ENCODE measurements at regions not wholly inside any gene's neighbourhood (a gene's known extent, or its start where the extent isn't known, plus 50 kb on each side); places are given as distances from the start of the nearest gene placed in this dataset.

DNA sequence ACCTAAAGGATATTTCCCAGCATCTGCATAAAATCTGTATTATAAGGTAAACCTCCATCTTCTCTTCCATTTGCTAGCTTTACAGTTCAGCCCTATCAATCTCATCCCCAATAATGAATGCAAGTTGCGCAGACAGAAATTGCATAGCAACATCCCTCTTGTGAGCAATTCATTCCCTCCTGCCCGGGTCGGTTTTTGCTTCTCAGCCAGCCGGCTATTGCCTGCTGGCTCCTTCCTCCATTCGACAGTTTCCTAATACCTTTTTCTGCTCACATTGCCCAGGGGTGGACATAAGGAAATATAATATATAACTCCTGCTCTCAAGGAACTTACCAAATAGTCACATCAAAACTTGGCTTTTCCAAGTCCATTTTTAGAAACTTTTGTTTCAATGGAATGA is 125.2 kb downstream of the FGF9 start:
- TF ChIP-seq TAF1 (IDR thresholded peaks at IDR 0.05; ENCODE audit: borderline replicate concordance, insufficient read depth, low read length), result no peak
- no peak for TF ChIP-seq POLR2AphosphoS5 (IDR thresholded peaks at IDR 0.05; ENCODE audit: low read depth, low read length)
- TF ChIP-seq, protein P1, sequence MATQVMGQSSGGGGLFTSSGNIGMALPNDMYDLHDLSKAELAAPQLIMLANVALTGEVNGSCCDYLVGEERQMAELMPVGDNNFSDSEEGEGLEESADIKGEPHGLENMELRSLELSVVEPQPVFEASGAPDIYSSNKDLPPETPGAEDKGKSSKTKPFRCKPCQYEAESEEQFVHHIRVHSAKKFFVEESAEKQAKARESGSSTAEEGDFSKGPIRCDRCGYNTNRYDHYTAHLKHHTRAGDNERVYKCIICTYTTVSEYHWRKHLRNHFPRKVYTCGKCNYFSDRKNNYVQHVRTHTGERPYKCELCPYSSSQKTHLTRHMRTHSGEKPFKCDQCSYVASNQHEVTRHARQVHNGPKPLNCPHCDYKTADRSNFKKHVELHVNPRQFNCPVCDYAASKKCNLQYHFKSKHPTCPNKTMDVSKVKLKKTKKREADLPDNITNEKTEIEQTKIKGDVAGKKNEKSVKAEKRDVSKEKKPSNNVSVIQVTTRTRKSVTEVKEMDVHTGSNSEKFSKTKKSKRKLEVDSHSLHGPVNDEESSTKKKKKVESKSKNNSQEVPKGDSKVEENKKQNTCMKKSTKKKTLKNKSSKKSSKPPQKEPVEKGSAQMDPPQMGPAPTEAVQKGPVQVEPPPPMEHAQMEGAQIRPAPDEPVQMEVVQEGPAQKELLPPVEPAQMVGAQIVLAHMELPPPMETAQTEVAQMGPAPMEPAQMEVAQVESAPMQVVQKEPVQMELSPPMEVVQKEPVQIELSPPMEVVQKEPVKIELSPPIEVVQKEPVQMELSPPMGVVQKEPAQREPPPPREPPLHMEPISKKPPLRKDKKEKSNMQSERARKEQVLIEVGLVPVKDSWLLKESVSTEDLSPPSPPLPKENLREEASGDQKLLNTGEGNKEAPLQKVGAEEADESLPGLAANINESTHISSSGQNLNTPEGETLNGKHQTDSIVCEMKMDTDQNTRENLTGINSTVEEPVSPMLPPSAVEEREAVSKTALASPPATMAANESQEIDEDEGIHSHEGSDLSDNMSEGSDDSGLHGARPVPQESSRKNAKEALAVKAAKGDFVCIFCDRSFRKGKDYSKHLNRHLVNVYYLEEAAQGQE (IDR thresholded peaks at IDR 0.05; ENCODE audit: insufficient read depth in 1 of 2, low read depth in 2 of 2, low read length in 2 of 2), result no peak
- no peak for TF ChIP-seq SIN3A (IDR thresholded peaks at IDR 0.05; ENCODE audit: borderline replicate concordance, insufficient read depth, low read length)
